Retinal pigment epithelial cell (primary cell): ENCODE measurements at regions not wholly inside any gene's neighbourhood (a gene's known extent, or its start where the extent isn't known, plus 50 kb on each side); places are given as distances from the start of the nearest gene placed in this dataset.
A peak's percentile ranks its signal among the peaks of the same experiment; 100 is the strongest.
"Not testable (repeated sequence)": the region's sequence is repeated elsewhere in the genome, so short reads cannot be mapped to it uniquely, and the experiment has no call there.

ENCODE experiments used
- DNase-seq: peaks from one replicate; pipeline ENCODE4 v3.0.0-alpha.2; 2010; ENCODE audit warnings: low read depth
- H3K4me3 ChIP-seq: 2 replicates; pipeline ENCODE4 v1.5.1; 2011; ENCODE audit warnings: mild to moderate bottlenecking, low read length, control low read depth, moderate library complexity
- TF ChIP-seq, protein P1 (sequence below): conservative IDR thresholded peaks from 2 replicates; pipeline ENCODE4 v1.5.1; 2011; ENCODE audit warnings: low read depth, low read length, control low read depth, inconsistent platforms

- no peak for DNase-seq
- TF ChIP-seq, protein P1, sequence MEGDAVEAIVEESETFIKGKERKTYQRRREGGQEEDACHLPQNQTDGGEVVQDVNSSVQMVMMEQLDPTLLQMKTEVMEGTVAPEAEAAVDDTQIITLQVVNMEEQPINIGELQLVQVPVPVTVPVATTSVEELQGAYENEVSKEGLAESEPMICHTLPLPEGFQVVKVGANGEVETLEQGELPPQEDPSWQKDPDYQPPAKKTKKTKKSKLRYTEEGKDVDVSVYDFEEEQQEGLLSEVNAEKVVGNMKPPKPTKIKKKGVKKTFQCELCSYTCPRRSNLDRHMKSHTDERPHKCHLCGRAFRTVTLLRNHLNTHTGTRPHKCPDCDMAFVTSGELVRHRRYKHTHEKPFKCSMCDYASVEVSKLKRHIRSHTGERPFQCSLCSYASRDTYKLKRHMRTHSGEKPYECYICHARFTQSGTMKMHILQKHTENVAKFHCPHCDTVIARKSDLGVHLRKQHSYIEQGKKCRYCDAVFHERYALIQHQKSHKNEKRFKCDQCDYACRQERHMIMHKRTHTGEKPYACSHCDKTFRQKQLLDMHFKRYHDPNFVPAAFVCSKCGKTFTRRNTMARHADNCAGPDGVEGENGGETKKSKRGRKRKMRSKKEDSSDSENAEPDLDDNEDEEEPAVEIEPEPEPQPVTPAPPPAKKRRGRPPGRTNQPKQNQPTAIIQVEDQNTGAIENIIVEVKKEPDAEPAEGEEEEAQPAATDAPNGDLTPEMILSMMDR = no peak
- no peak overlapping the region for H3K4me3 ChIP-seq
Observed at GRCh38 chr9:7579351-7579750, 220.2 kb downstream of the DMAC1 start.

DNA sequence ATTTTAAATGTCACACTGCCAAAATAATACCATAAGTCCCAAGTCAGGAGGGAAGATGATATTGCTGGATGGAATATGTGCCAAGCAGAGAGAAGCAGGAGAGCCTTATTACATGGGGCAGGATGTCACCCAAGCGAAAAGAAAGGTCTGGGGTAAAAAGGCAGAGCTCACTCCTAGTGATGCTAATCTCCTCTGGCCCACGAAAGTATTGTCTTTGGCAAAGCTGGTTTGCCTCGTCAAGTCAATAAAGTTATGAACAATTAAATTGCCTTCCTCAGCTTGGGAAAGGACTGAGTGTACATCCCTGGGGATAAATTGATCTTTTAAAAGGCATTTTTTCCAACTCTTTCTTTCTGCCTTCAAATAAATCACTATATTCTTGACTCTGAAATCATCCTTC lies 220.6 kb downstream of the DMAC1 start:
- no peak for DNase-seq
- TF ChIP-seq, protein P1 = no peak
- no peak overlapping the region for H3K4me3 ChIP-seq

DNA sequence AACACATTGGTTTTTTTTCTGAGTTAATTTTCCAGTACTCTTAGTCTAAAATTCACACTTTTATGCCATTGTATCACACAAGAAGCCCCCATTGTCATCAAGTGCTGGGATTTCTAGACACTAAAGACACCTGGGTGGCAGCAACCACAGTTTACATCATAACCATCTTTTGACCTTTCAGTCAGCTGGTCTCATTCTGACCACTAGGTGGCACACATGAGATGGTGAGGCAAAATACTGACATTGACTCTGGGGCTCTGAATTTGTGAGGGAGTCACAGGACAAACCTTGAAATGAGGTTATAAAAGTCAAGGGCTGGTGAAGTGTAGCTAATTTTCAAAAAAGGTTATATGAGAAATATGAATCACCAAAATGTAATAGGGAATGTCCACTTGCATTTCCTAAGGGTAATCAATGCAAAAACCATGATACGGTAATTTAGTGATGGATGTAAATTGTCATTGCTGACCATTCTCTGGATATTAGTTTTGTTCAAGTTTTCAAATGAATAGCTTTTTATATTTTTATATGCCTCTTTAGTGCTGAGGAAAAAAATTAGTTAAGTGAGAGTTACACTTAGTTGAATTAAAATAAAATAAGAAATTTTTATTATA lies 229.4 kb downstream of the DMAC1 start:
- H3K4me3 ChIP-seq = no peak overlapping the region
- no peak for DNase-seq
- TF ChIP-seq, protein P1 = peak; percentile 91

DNA sequence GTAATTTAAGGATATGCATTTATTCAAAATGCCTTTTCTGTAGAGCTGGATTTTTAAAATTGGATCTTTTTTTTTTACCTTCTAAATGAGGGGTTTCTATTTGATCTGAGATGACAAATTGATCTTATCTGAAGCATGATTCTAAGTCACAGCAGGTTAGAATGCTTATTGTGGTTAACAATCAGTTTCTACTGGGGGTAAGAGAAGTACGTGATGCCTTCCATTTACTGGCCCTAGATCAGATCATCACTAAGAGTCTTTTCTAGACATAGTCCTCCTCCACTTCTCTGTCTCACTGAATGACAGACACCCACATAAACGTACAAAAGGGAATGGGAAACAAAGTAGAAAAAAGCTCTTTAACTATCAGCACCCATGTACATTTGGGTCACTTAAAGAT lies 231.9 kb downstream of the DMAC1 start:
- no peak overlapping the region for H3K4me3 ChIP-seq
- TF ChIP-seq, protein P1 = no peak
- no peak for DNase-seq

- no peak for DNase-seq
- TF ChIP-seq, protein P1 = no peak
- H3K4me3 ChIP-seq = no peak overlapping the region
Observed at GRCh38 chr9:7561527-7562080, 238.0 kb downstream of the DMAC1 start.

DNA sequence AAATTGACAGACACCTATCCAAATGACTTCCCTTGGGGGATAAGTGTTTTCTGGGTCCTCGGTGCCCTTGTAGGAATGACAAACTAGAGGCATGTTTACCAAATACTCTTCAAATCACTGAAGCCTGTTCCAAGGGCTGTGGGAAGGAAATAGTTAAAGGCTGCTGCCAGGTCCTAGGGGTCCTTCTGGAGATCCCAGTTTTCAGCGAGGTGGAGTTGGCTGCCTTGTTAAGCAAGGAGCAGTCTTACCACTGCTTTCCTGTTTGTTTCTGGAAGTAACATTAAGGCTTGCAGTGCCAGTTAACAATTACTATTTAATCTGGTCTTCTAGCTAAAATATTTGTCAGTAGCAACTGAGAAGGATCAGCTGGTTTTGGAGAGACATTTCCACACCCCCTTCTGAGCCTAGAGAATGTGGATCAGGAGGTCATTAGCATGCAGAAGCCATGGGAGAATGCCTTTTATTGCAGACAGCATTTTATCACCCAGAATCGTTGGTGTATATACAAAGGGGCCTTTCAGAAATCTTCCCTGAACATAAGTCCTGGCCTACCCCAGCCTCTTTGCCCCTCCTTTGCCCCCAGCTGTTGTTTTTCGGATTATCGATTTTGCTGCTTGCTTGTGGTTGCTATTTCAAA lies 238.8 kb downstream of the DMAC1 start:
- TF ChIP-seq, protein P1 = no peak
- no peak overlapping the region for H3K4me3 ChIP-seq
- no peak for DNase-seq

DNA sequence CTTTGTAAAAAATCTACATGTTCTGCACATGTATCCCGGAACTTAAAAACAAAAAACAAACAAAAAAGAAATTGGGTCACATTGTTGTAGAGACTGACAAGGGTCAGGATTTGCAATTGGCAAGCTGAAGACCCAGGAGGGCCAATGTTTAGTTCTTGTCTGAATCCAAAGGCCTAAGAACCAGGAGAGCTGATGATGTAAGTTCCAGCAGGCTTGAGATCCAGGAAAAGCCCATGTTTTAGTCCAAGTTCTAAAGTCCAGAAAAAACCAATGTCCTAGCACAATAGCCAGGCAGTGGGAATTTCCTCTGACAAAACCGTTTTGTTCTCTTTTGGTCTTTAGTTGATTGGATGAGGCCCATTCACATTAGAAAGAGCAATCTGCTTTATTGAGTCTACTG lies 244.9 kb downstream of the DMAC1 start:
- no peak overlapping the region for H3K4me3 ChIP-seq
- TF ChIP-seq, protein P1 = no peak
- no peak for DNase-seq

- not testable (repeated sequence) for H3K4me3 ChIP-seq, DNase-seq
Observed at GRCh38 chr9:7552706-7553105, 246.9 kb downstream of the DMAC1 start.
